HG03060 (cell line): ENCODE measurements at regions not wholly inside any gene's neighbourhood (a gene's known extent, or its start where the extent isn't known, plus 50 kb on each side); places are given as distances from the start of the nearest gene placed in this dataset.

Experiments used
- ATAC-seq: cut with Tn5 transposase; IDR thresholded peaks from one replicate; pipeline ENCODE4 v1.9.1; 2021; ENCODE audit warnings: low read depth, moderate number of reproducible peaks; ENCODE audit not compliant: unreplicated experiment

DNA sequence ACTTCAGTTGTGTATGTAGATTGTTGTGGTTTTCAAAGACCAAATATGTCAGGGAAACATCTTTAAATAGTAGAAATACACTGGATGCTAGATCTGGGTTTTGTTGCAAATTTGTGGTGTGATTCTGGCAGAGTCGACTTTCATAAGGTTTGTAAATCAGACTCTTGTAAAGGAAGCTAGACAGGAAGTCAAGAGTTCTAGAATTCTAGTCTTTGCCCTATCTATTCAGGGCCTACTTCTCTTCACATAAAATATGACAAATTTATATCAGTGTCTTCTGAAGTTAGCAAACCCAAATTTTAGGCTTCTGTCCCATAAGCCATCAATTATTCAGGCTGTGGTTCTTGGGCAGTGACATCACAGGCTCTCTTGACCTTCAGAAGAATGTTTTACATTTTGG is 1579.2 kb upstream of the PIK3C3 start:
- ATAC-seq: no peak

- no peak for ATAC-seq
Measured at GRCh38 chr18:40371673-40372072, 1583.4 kb upstream of the PIK3C3 start.

DNA sequence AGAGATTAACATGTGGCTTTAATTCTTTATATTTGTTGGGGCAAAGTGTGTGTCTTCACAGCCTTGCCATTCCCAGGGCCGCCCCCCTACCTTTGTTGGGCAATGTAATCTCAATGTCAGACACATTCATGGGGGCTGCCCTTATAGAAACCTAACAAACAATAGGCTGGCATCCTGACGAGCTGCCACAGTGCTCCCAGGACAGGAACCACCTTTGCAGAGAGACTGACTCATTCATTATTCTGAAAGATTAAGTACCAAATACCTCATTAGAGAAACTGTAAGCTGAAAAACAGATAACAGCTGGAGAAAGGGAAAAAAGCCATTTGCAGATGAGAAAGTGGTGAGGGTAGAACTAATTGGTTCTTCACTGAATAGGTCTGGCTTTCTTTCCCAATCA is 1587.5 kb upstream of the PIK3C3 start:
- no peak for ATAC-seq

DNA sequence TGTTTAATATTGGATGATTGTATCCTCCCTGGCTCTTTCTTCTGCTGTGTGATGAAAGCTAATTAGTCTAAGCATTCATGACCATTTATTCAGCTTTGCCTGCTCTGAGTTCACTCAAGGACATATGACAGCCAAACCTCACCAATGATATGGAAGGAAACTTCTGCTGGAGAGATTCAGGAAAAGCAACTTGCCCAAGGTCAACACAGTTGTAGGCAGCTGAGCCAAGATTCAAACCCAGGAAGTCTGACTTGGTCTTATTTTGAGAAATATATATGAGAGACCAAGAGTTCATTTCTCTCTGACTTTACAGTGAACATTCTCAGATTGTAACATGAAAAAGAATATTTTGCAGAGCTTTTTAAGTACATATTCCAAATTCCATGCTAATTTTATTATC is 1588.5 kb upstream of the PIK3C3 start:
- no peak for ATAC-seq

DNA sequence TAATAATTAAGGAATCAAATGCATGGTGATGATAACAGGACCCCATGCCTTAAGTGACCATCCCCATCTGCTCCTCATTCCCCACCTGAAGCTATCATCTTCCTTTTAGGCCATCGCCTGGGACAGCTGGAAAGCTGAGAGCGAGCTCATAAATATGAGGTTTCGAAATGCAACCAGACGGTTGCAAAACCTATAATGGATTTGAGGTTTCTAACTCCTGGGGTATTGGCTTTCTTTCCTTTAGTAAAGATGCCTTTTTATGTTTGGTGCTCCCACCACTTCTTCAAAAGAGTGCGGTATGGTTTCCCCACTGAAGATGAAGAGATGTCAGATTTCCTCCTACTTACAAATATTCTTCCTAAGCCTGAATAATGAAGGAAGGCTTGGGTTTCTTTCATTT is 1589.5 kb upstream of the PIK3C3 start:
- ATAC-seq: no peak

DNA sequence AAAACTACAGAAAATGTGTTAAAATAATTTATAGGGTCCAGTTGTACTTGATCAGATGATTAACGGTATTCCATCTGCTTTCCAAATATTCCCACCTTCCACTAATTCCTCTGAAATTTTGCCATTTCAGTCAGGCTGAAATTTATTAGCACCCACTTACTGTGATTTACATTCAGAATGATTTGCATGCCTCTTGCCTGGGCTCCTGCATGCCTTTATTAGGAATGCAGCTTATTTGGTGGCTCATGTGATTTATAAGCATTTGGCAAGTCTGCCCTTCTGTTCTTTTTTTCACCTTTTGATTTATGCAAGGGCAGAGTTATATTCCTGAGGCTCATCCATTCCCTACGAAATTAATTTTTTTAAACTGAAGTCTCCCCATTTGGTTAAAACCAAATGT is 1594.5 kb upstream of the PIK3C3 start:
- no peak for ATAC-seq

GRCh38 chr18:40357536-40357935 is 1597.5 kb upstream of the PIK3C3 start:
- ATAC-seq: no peak

DNA sequence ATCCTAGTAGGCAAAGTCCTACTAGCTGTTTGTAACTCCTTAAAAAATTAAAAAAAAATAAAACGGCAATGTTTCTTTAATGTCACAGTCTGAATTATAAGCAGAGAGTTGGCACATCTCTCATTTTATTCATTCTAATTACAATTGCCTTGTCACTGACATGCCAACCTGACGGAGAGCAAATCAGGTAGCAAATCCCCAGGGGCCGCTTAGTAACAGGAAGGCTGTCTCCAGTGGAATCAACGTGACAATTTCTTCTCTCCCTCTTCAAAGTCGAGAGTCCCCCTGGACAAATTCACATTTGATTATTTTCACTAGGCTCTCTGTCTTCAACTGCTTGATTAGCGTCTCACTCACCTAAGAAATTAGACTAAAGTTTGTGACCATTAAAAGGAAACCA is 1598.9 kb upstream of the PIK3C3 start:
- no peak for ATAC-seq

DNA sequence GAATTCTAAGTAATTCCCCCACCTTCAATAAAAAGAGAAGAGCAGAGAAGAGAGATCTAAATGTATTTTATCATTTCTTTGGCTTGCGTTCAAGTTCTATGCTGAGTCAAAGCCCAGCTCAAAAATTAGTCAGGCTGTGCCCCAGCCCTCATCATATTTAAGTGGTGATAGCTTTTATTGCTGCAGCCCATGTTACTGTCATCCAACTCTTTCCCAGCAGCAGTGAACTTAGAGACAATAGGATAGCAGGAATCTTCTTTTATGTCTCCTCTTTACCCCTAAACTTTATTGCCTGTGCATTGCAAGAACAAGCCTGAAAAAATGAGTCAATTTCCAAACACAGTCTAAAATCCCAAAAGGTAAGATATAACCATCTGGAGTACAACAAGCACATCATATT is 1599.3 kb upstream of the PIK3C3 start:
- no peak for ATAC-seq

GRCh38 chr18:40348196-40348595 is 1606.8 kb upstream of the PIK3C3 start:
- no peak for ATAC-seq

GRCh38 chr18:40347261-40347660 is 1607.8 kb upstream of the PIK3C3 start:
- ATAC-seq: no peak

DNA sequence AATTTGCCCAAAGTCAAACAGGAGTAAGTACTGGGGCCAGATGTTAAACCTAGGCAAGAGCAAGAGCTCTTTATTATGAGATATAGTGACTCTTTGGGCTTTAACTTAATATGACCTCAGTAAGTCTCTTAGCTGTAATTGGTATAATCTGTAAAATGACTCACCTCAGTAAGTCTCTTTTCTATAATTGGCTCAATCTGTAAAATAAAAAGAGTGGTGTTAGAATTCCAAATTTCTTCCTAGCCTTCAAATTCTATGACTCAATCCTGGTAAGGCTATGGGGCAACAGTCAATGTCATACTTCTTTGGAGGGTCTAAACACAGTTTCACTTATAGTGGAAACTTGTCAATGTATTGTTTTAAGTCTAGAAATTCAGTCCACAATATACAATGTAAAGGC is 1608.9 kb upstream of the PIK3C3 start:
- ATAC-seq: no peak

DNA sequence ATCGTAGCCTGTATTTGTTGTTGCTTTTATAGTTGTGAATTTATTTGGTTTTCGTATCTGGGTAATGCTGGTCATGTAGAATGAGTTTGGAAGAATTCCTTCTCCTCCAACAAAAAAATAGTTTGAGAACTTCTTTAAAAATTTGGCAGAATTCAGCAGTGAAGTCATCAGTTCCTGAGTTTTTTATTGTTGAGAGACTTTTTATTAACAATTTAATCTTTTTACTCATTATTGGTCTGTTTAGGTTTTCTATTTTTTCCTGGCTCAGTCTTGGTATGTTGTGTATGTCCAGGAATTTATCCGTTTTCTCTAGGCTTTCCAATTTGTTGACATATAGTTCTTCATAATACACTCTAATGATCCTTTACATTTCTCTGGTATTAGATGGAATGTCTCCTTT is 1613.3 kb upstream of the PIK3C3 start:
- no peak for ATAC-seq

DNA sequence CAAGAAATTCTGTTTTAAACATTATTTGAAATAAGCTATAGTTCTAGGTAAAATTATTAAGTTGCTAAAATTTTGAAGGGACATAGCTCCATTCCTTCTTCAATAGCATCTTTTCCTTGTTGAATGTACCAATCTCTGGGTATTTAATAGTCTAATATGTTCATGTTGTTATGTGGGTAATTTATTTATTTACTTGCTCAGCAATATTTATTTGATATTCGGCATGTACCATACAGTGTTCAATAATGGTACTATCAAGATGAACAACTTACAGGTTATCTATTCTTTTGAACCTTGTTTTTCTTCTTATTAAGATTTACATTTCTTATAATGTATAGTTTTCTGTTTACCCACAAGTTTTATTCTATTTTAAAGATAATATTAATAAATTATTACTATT is 1616.8 kb upstream of the PIK3C3 start:
- no peak for ATAC-seq

- no peak for ATAC-seq
Measured at GRCh38 chr18:40326985-40327384, 1628.0 kb upstream of the PIK3C3 start.

DNA sequence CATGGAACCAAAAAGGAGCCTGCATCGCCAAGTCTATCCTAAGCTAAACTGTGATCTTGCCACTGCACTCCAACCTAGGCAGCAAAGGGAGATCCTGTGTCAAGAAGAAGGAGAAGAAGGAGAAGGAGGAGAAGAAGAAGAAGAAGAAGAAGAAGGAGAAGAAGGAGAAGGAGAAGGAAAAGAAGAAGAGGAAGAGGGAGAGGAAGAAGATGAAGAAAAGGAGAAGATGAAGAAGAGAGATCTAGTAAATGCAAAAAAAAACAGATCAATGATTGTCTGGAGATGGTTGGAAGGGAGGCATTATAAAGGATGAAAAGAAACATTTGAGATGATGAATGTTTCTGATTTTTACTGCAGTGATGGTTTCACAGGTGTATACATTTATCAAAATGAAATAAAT is 1629.0 kb upstream of the PIK3C3 start:
- no peak for ATAC-seq

- no peak for ATAC-seq
Measured at GRCh38 chr18:40314199-40314598, 1640.8 kb upstream of the PIK3C3 start.

DNA sequence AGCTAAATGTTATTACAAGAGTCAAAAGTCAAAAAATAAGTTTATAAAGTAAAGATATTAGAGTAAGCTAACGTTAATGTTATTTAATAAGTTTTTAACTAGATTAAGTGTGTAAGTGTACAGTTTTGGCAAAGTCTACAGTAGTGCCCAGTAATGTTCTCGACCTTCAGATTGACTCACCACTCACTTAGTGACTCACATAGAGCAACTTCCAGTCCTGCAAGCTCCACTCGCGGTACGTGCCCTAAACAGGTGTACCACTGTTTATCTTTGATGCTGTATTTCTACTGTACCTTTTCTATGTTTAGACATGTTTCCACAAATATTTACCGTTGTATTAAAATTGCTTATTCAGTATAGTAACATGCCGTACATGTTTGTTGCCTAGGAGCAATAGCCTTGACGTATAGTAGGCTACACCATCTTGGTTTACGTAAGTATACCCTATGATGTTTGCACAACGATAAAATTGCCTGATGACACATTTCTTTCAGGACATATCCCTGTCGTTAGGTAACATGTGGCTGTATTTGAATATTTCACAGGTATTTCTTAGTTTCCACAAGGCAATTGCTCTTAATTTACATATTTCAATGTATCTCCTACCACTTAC is 1641.9 kb upstream of the PIK3C3 start:
- ATAC-seq: no peak

GRCh38 chr18:40307627-40308026 is 1647.4 kb upstream of the PIK3C3 start:
- no peak for ATAC-seq

DNA sequence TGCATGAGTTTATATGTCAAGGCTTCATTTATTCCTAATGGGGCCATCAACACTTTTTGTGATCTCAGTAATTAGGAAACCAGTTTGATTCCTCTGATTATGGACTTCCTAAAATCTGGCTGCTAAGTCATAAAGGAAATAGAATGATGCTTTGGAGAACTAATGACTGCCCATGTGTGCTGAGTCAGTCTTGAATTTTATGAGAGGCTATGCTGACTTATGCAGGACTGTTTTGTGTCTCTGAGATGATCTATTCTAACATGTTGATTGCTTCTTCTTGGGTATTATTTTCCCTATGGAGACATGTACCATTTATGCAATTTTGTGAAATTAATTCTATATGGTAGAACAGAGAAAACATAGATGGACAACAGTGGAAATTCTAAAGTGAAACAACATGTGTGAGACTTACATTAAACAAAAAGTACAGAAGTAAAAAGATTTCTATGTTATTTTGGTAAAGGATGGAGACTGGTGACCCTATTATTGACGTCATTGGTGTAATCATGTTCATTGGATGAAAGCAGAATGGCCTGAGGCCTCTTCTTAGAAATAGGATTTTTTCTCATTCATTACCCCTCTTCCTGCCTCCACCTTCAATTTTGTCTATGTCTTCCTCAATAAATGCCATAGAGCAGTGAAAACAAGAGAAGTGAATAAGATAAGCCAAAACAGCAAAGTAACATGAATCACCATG is 1658.2 kb upstream of the PIK3C3 start:
- ATAC-seq: no peak

DNA sequence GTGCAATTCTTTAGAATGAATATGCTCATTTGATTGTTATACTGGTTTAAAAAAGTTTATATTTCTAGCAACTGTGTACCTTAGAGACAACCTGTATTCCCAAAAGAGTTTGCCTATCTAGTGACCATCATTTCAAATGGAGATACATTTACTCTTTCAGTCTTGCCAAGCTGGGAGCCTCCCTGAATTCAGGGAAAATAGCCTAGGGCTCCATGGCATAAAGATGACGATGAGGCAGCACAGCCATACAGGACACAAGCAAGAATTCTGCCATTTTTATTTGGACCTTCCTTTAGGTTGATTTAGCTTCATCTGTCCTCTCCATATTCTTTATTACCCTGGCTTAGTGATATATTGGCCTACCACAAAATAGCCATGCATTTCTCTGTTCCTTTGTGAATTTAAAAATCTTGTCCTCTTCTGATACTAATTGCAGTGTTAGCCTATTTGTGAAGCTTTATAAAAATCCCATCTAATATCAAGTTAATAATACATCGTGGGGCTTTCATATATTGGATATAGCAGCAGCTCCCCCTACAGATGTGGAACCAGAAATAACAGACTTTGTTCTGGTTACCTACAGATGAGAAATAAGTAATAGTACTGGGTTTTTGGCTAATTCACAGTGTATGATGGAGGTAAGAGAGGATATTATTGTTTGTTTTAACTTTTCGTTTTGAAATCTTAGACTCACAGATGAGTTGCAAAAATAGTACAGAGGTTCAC is 1661.9 kb upstream of the PIK3C3 start:
- no peak for ATAC-seq

DNA sequence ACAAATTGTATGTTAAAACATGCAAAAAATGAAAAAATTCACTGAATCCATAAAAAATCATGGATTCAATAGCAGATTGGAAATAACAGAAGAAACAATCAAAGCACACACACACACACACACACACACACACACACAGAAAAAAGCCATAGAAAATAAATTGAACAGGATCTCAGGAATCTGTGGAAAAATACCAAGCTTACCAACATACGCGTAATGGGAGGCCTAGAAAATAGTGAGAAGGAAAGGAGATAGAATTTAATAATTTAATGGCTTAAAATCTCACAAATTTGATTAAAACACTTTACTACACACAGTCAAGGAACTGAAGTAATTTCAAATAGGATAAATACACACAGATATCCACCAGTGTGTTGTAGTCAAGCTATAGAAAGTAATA is 1671.5 kb upstream of the PIK3C3 start:
- no peak for ATAC-seq
